CD14-positive monocyte (primary cell): ENCODE measurements at regions not wholly inside any gene's neighbourhood (a gene's known extent, or its start where the extent isn't known, plus 50 kb on each side); places are given as distances from the start of the nearest gene placed in this dataset.
"Not testable (repeated sequence)": the region's sequence is repeated elsewhere in the genome, so short reads cannot be mapped to it uniquely, and the experiment has no call there.

ENCODE experiments used
- DNase-seq, 3 donors: peaks; one replicate each; pipeline ENCODE4 v3.0.0-alpha.2; 2011 to 2022
- H2AFZ ChIP-seq: 2 replicates; pipeline ENCODE4 v1.6.0; 2012; ENCODE audit warnings: mild to moderate bottlenecking, low read depth, low read length, inconsistent platforms; ENCODE audit not compliant: insufficient read depth, poor library complexity, severe bottlenecking
- H3K27ac ChIP-seq, 2 donors: 1 replicate in 1 of 2; 2 replicates in 1 of 2; pipeline ENCODE4 v1.5.1; 2012 to 2013; ENCODE audit warnings: low read length in 2 of 2, control low read depth in 1 of 2, inconsistent platforms in 1 of 2, low read depth in 1 of 2, mild to moderate bottlenecking in 1 of 2
- H3K27me3 ChIP-seq, 2 donors: one replicate each; pipeline versions ENCODE4 v1.6.0 to v1.6.1; 2011 to 2013; ENCODE audit warnings: low read length in 2 of 2; ENCODE audit not compliant: control insufficient read depth in 2 of 2, insufficient read depth in 2 of 2
- H3K36me3 ChIP-seq, 2 donors: replicated peaks in 1 of 2; 1 replicate in 1 of 2; 2 replicates in 1 of 2; pipeline versions ENCODE4 v1.5.1 to v1.6.1; 2012 to 2013; ENCODE audit warnings: low read length in 2 of 2, control low read depth in 1 of 2, inconsistent platforms in 1 of 2, mild to moderate bottlenecking in 1 of 2; ENCODE audit not compliant: insufficient read depth in 2 of 2, control insufficient read depth in 1 of 2
- H3K4me1 ChIP-seq, 2 donors: 1 replicate in 1 of 2; 2 replicates in 1 of 2; pipeline versions ENCODE4 v1.5.1 to v1.6.1; 2012 to 2013; ENCODE audit warnings: low read length in 2 of 2, control low read depth in 1 of 2, inconsistent platforms in 1 of 2, mild to moderate bottlenecking in 1 of 2, moderate library complexity in 1 of 2; ENCODE audit not compliant: insufficient read depth in 2 of 2, control insufficient read depth in 1 of 2
- H3K4me2 ChIP-seq: replicated peaks from 2 replicates; pipeline ENCODE3; 2012; ENCODE audit warnings: low read length, moderate library complexity, mild to moderate bottlenecking; ENCODE audit not compliant: poor library complexity, severe bottlenecking; ENCODE audit errors: extremely low read depth
- H3K4me3 ChIP-seq, 3 experiments: fragments of 200-600 bp in 1 of 3; sonication (generic) in 1 of 3; replicated peaks in 1 of 3; 1 replicate in 2 of 3; 2 replicates in 1 of 3; pipeline ENCODE4 v1.5.1; 2011 to 2013; ENCODE audit warnings: low read length in 3 of 3, mild to moderate bottlenecking in 3 of 3, control low read depth in 2 of 3, low read depth in 2 of 3, inconsistent platforms in 1 of 3, moderate library complexity in 1 of 3
- H3K79me2 ChIP-seq: 2 replicates; pipeline ENCODE4 v1.6.0; 2012; ENCODE audit warnings: mild to moderate bottlenecking, control low read depth, inconsistent platforms, low read length, moderate library complexity; ENCODE audit not compliant: insufficient read depth
- H3K9ac ChIP-seq: 2 replicates; pipeline ENCODE4 v1.6.0; 2017; ENCODE audit warnings: low read length, mild to moderate bottlenecking; ENCODE audit not compliant: insufficient read depth, poor library complexity, severe bottlenecking
- H3K9me3 ChIP-seq, 2 donors: replicated peaks in 1 of 2; 1 replicate in 1 of 2; 2 replicates in 1 of 2; pipeline versions ENCODE4 v1.5.1 to v1.6.1; 2012 to 2013; ENCODE audit warnings: low read length in 2 of 2, control low read depth in 1 of 2; ENCODE audit not compliant: control insufficient read depth in 1 of 2, insufficient read depth in 1 of 2
- H4K20me1 ChIP-seq: 2 replicates; pipeline ENCODE4 v1.6.0; 2012; ENCODE audit warnings: mild to moderate bottlenecking, low read length, control low read depth, moderate library complexity; ENCODE audit not compliant: insufficient read depth
- H3K27ac Mint-ChIP-seq, 7 donors: one replicate each; pipeline ENCODE4 v1.8.0; 2020; ENCODE audit warnings: mild to moderate bottlenecking in 7 of 7, mixed read lengths in 7 of 7, moderate library complexity in 6 of 7, inconsistent platforms in 2 of 7
- H3K27me3 Mint-ChIP-seq, 3 donors: one replicate each; pipeline ENCODE4 v1.8.0; 2021 to 2022; ENCODE audit warnings: low read depth in 3 of 3, mild to moderate bottlenecking in 3 of 3, mixed read lengths in 3 of 3, moderate library complexity in 3 of 3, inconsistent platforms in 1 of 3
- H3K36me3 Mint-ChIP-seq, 2 donors: one replicate each; pipeline ENCODE4 v1.8.0; 2020; ENCODE audit warnings: mixed read lengths in 2 of 2, inconsistent platforms in 1 of 2, mild to moderate bottlenecking in 1 of 2
- H3K4me1 Mint-ChIP-seq: one replicate; pipeline ENCODE4 v1.8.0; 2020; ENCODE audit warnings: mild to moderate bottlenecking, mixed read lengths
- H3K4me3 Mint-ChIP-seq, 2 donors: one replicate each; pipeline ENCODE4 v1.8.0; 2020; ENCODE audit warnings: mild to moderate bottlenecking in 2 of 2, mixed read lengths in 2 of 2, moderate library complexity in 1 of 2
- H3K9me3 Mint-ChIP-seq, 7 donors: one replicate each; pipeline ENCODE4 v1.8.0; 2020 to 2022; ENCODE audit warnings: mixed read lengths in 7 of 7, mild to moderate bottlenecking in 6 of 7, moderate library complexity in 6 of 7, inconsistent platforms in 2 of 7
- WGBS: methylation state at CpG from one replicate; pipeline ENCODE4 v1.1.5; 2013; ENCODE audit warnings: missing lambda C conversion rate; ENCODE audit not compliant: insufficient coverage; 5-methylcytosine and 5-hydroxymethylcytosine counted together
- intact Hi-C, 2 donors: fragments of 100-400 bp; cut with micrococcal nuclease; formaldehyde crosslinking; loops; one replicate each; pipeline versions ENCODE4 v1.15.0 to v1.15.1; 2023

- not testable (repeated sequence) for H3K4me2 ChIP-seq
These were observed 264.9 kb downstream of the NPIPA7 start for GRCh38 chr16:16643828-16644227.

GRCh38 chr16:16648002-16648401, 269.1 kb downstream of the NPIPA7 start:
- no CpG with 5 or more reads among the region's 4 CpGs for WGBS
- H3K27ac Mint-ChIP-seq, H3K9me3 ChIP-seq, H3K27me3 Mint-ChIP-seq, H3K27me3 ChIP-seq, H2AFZ ChIP-seq, H3K27ac ChIP-seq, H3K4me1 Mint-ChIP-seq, H3K4me3 ChIP-seq, H3K36me3 ChIP-seq, H3K9me3 Mint-ChIP-seq, H3K4me1 ChIP-seq, H3K79me2 ChIP-seq, H4K20me1 ChIP-seq, H3K4me2 ChIP-seq, intact Hi-C loops, H3K9ac ChIP-seq, DNase-seq, H3K36me3 Mint-ChIP-seq, H3K4me3 Mint-ChIP-seq: not testable (repeated sequence)

More at GRCh38 chr16:16643828-16644227, 264.9 kb downstream of the NPIPA7 start:
- H3K36me3 ChIP-seq, H3K79me2 ChIP-seq, DNase-seq, H3K27ac Mint-ChIP-seq, H3K4me1 Mint-ChIP-seq, H3K27me3 Mint-ChIP-seq, H3K4me3 Mint-ChIP-seq, H3K4me3 ChIP-seq, H2AFZ ChIP-seq, H3K36me3 Mint-ChIP-seq, H3K27ac ChIP-seq, H3K9me3 ChIP-seq, H3K4me1 ChIP-seq, H3K9ac ChIP-seq, H3K27me3 ChIP-seq, intact Hi-C loops, H4K20me1 ChIP-seq, H3K9me3 Mint-ChIP-seq: not testable (repeated sequence)
- 40% methylated on average over 1 of the region's 1 CpG for WGBS

GRCh38 chr16:16672180-16672812, 293.4 kb downstream of the NPIPA7 start:
- H3K4me3 ChIP-seq, H3K27me3 ChIP-seq, H3K27ac ChIP-seq, H3K79me2 ChIP-seq, H4K20me1 ChIP-seq, H3K27me3 Mint-ChIP-seq, DNase-seq, H3K36me3 Mint-ChIP-seq, H3K4me1 ChIP-seq, intact Hi-C loops, H3K27ac Mint-ChIP-seq, H3K9me3 ChIP-seq, H3K9me3 Mint-ChIP-seq, H3K4me1 Mint-ChIP-seq, H3K36me3 ChIP-seq, H3K4me3 Mint-ChIP-seq, H2AFZ ChIP-seq, H3K4me2 ChIP-seq, H3K9ac ChIP-seq: not testable (repeated sequence)
- no CpG with 5 or more reads among the region's 3 CpGs for WGBS

- H3K9me3 Mint-ChIP-seq, H3K27ac Mint-ChIP-seq, H3K27me3 ChIP-seq, H3K4me1 Mint-ChIP-seq, H3K4me3 ChIP-seq, H4K20me1 ChIP-seq, H3K4me3 Mint-ChIP-seq, H3K36me3 Mint-ChIP-seq, H3K4me1 ChIP-seq, H3K79me2 ChIP-seq, H2AFZ ChIP-seq, H3K4me2 ChIP-seq, H3K36me3 ChIP-seq, H3K9me3 ChIP-seq, intact Hi-C loops, DNase-seq, H3K27me3 Mint-ChIP-seq, H3K27ac ChIP-seq, H3K9ac ChIP-seq: not testable (repeated sequence)
- WGBS = no CpG with 5 or more reads among the region's 9 CpGs
These were observed 295.9 kb downstream of the NPIPA7 start for GRCh38 chr16:16674820-16675219.
